MG63 (cell line): ENCODE measurements at regions not wholly inside any gene's neighbourhood (a gene's known extent, or its start where the extent isn't known, plus 50 kb on each side); places are given as distances from the start of the nearest gene placed in this dataset.
"Not testable (repeated sequence)": the region's sequence is repeated elsewhere in the genome, so short reads cannot be mapped to it uniquely, and the experiment has no call there.

Experiments used
- DNase-seq: peaks from one replicate; pipeline ENCODE4 v3.0.0-alpha.2; 2020
- H3K27me3 ChIP-seq: fragments of 250-450 bp; sonication (Bioruptor Pico); 2 replicates; pipeline ENCODE4 v1.5.1; 2020; ENCODE audit warnings: mild to moderate bottlenecking, moderate library complexity
- H3K36me3 ChIP-seq: fragments of 250-450 bp; sonication (Bioruptor Pico); 2 replicates; pipeline ENCODE4 v1.5.1; 2020; ENCODE audit warnings: mild to moderate bottlenecking, moderate library complexity
- H3K4me3 ChIP-seq: fragments of 250-450 bp; sonication (Bioruptor Pico); 2 replicates; pipeline ENCODE4 v1.5.1; 2020; ENCODE audit warnings: mild to moderate bottlenecking, moderate library complexity
- H3K9me3 ChIP-seq: fragments of 250-450 bp; sonication (Bioruptor Pico); 2 replicates; pipeline ENCODE4 v1.5.1; 2020; ENCODE audit warnings: mild to moderate bottlenecking, moderate library complexity

GRCh38 chr13:18836371-18837178 lies 345.0 kb downstream of the TUBA3C start:
- H3K4me3 ChIP-seq, H3K36me3 ChIP-seq, H3K9me3 ChIP-seq, H3K27me3 ChIP-seq, DNase-seq: not testable (repeated sequence)

DNA sequence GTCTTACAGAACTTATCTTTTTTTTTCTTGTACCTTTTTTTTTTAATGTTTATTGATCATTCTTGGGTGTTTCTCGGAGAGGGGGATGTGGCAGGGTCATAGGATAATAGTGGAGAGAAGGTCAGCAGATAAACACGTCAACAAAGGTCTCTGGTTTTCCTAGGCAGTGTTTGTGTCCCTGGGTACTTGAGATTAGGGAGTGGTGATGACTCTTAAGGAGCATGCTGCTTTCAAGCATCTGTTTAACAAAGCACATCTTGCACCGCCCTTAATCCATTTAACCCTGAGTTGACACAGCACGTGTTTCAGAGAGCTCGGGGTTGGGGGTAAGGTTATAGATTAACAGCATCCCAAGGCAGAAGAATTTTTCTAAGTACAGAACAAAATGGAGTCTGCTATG lies 345.9 kb downstream of the TUBA3C start:
- not testable (repeated sequence) for H3K27me3 ChIP-seq, H3K9me3 ChIP-seq, DNase-seq, H3K36me3 ChIP-seq, H3K4me3 ChIP-seq

DNA sequence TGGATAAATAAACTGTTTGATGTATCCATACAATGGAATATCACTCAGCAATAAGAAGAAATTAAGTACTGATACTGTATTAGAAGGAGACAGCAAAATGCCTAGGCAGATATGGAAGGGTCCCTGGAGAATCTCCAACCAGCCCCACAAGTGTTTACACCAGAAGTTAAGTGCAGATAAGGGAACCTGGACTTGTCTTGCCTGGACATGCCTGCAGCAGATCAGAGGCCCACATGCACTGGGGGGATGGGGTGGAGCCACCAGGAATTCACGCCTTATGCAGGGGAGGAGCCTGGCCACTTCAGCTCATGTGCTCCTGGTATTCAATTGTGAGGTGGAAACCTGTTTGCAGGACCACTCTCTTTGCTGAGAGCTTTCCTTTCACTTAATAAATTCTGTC lies 356.9 kb downstream of the TUBA3C start:
- H3K9me3 ChIP-seq, H3K4me3 ChIP-seq, DNase-seq, H3K36me3 ChIP-seq, H3K27me3 ChIP-seq: not testable (repeated sequence)

DNA sequence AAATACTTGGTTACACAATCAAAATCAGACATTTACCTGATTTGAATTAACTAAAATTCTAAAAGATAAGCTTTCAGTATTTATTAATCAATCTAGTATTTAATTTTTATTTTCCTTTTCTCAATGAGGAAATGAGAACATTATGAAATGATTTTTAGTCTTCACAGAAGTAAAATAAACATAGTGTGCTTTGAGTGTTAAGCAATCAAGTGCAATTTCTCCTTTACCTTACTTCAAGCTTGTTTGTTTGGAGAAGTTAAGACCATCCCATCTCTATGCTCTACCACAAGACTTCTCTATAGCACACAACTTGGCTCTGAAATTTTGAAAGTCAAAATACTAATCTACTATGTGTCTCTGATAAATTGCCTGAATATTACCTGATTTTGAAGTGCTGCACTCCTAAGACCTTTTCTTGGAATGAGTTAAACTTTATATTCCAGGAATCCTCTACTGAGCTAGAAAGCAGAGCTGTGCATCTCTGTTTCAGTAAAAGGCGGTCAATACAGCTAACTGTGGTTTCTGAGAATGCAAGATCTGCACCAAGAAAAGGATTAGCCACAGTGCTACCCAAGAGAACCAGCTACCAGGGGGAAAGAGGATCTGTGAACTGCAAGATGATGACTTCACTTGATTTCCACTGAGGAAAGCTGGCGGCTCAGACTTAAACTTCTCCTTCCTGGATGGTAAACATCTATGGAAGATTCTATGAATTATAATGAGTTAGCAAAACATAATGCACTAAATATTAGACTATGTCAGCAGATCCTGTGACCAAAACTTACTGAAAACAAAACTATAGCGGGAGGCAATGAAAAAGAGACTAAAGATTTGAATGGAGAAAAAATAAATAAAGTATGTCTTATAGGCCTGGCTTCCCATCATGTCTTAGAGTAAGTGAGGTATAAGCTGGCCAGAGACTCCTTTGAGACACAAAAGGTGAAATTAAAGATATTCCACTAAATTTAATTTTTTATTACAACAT lies 358.7 kb downstream of the TUBA3C start:
- DNase-seq, H3K9me3 ChIP-seq, H3K27me3 ChIP-seq, H3K4me3 ChIP-seq, H3K36me3 ChIP-seq: not testable (repeated sequence)

GRCh38 chr13:18773988-18774387 lies 407.6 kb downstream of the TUBA3C start:
- H3K4me3 ChIP-seq, H3K27me3 ChIP-seq, H3K9me3 ChIP-seq, H3K36me3 ChIP-seq, DNase-seq: not testable (repeated sequence)

DNA sequence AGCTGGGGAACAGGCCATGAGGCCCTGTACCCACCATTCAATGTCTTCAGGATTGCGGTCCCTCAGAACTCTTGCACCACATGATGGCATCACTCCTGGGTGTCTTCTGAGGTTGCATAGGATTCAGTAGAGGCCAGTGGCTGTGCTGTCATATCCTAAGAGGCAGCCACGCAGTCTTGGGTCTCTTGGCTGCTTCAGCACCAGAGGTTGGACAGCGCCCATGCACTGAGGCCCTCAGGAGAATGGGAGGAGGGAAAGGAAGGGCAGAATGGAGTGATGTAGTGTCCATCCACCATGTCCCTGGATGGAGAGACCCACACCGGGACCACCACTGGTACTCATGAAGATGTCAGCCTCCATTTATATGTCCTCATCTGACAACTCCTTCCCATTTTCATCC lies 439.9 kb downstream of the TUBA3C start:
- H3K36me3 ChIP-seq, H3K9me3 ChIP-seq, H3K27me3 ChIP-seq, H3K4me3 ChIP-seq: not testable (repeated sequence)
- DNase-seq: peak; percentile 7

DNA sequence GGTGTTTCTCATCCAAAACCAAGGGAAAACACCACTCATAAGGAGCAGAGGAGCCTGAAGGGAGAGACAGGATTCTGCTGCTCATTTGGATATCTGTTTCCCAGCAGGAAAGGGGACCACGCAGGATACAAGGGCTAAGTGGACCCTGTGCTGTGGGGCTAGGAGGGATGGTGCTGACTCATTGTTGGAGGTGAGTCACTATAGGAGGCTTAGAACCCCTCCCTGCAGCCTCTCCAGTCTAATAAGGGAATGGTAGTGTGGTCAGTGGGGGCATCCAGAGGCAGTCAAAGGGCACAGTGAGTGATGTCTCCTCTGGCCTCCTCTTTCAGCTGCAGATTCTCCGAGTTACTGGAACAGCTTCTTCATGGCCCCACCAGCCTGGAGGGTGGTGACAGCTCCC lies 442.3 kb downstream of the TUBA3C start:
- Histone ChIP-seq H3K36me3 (no peaks in the 10 kb centered on the region), H3K4me3 (no peak overlapping the region), H3K27me3 (no peaks in the 10 kb centered on the region), H3K9me3 (no peaks in the 10 kb centered on the region)
- no peak for DNase-seq

DNA sequence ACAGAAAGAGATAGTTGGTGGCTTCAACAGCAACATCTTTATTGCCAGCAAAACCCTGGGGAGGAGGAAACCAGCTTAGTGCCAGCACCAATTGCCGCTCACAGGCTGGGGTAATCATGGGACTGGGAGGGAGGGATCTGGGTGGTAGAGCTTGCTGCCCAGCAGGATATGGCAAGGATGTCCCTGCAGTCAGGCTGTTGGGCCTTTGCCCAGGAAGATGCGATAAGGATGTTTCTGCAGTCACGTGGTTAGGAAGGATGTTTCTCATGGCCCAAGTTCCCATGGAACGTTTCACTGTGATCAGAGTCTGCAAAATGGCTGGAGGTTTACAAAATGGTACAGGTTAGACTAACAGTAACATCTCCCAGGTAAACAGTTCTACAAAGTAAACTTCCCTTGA lies 443.5 kb downstream of the TUBA3C start:
- H3K9me3 ChIP-seq, H3K36me3 ChIP-seq, H3K27me3 ChIP-seq, DNase-seq, H3K4me3 ChIP-seq: not testable (repeated sequence)

- H3K4me3 ChIP-seq, DNase-seq, H3K9me3 ChIP-seq, H3K27me3 ChIP-seq, H3K36me3 ChIP-seq: not testable (repeated sequence)
Observed at GRCh38 chr13:18727138-18727537, 454.5 kb downstream of the TUBA3C start.

GRCh38 chr13:18726524-18726923 lies 455.1 kb downstream of the TUBA3C start:
- H3K27me3 ChIP-seq, H3K9me3 ChIP-seq, H3K36me3 ChIP-seq, DNase-seq, H3K4me3 ChIP-seq: not testable (repeated sequence)

DNA sequence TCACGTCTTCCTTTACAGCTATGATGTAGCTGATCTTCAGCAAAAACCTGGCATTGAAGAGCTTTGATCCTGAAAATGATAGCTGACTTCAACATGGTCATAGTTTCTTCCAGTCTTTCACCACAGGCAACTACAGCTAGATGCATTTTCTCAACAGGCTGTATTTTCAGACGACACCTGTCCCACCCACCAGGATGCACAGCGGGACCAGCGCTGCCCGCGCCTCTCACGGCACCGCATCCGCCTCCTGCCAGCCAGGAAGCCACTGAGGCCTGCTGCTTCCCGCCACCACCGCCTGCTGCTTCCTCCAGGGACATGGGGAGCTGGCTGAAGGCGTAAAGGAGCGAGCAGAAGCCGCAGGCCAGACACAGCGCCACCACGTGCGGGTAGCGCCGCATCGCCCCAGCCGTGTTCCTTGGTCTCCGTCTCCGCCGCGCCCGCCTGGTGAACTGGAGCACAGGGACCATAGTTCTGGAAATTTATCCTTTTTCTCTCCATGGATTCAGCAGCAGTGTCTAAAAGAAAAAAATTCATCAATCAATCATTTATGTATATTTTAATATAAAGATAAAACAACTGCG lies 456.3 kb downstream of the TUBA3C start:
- H3K27me3 ChIP-seq, H3K4me3 ChIP-seq, H3K36me3 ChIP-seq, DNase-seq, H3K9me3 ChIP-seq: not testable (repeated sequence)

DNA sequence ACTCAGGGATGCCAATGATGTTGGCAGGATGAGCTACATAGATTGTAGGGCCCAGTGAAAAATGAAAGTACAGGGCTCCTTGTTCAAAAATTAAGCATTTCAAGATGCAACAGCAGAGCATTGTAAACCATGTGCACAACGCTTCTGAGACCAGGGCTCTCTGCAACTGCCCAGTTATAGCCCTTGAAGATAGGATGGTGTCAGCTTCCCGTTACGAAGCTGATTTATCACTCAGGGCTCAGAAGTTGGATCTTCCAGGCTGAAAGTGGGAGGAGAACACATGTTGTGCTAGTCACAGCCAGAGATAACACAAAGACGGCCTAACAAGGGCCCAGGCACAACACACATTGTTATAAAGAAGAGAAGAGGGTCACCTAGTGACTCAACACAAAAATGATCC lies 466.7 kb downstream of the TUBA3C start:
- Histone ChIP-seq H3K4me3 (no peak overlapping the region), H3K27me3 (no peaks in the 10 kb centered on the region)

GRCh38 chr13:18710673-18711072 lies 471.0 kb downstream of the TUBA3C start:
- H3K9me3 ChIP-seq, H3K36me3 ChIP-seq, H3K4me3 ChIP-seq, H3K27me3 ChIP-seq, DNase-seq: not testable (repeated sequence)

More for the DNA sequence above, 466.7 kb downstream of the TUBA3C start:
- no peak for DNase-seq
- H3K9me3 ChIP-seq: no peaks in the 10 kb centered on the region
- H3K36me3 ChIP-seq: no peaks in the 10 kb centered on the region

GRCh38 chr13:18706538-18706937 lies 475.1 kb downstream of the TUBA3C start:
- not testable (repeated sequence) for DNase-seq, H3K9me3 ChIP-seq, H3K36me3 ChIP-seq, H3K4me3 ChIP-seq, H3K27me3 ChIP-seq

GRCh38 chr13:18702464-18703247 lies 479.0 kb downstream of the TUBA3C start:
- not testable (repeated sequence) for H3K4me3 ChIP-seq, H3K9me3 ChIP-seq, H3K36me3 ChIP-seq, DNase-seq, H3K27me3 ChIP-seq

DNA sequence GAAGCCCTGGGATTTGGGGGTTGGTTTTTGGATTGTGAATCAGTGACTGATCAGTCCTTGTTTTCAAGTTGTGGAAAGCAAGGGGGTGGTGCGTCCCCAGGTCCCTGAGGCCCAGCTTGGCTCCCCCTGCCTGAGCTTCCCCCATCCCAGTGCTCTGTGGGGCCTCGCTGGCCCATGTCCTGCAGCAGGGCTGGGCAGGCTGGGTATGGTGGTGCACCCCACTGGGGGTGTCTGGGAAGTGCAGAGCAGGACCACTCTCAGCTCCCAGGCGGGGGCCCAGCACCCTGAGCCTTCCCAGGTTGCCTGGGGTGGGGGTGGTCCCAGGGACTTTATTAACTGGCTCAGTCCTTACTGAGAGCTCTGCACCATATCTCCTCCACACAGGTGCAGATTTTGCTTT lies 483.3 kb downstream of the TUBA3C start:
- not testable (repeated sequence) for H3K27me3 ChIP-seq, H3K4me3 ChIP-seq, H3K9me3 ChIP-seq, DNase-seq, H3K36me3 ChIP-seq

- H3K27me3 ChIP-seq: not testable (repeated sequence)
Observed at GRCh38 chr13:18697851-18698250, 483.8 kb downstream of the TUBA3C start.

More at GRCh38 chr13:18697851-18698250, 483.8 kb downstream of the TUBA3C start:
- not testable (repeated sequence) for H3K9me3 ChIP-seq, H3K4me3 ChIP-seq, H3K36me3 ChIP-seq, DNase-seq
